ENCODE measurements at regions not wholly inside any gene's neighbourhood (a gene's known extent, or its start where the extent isn't known, plus 50 kb on each side); places are given as distances from the start of the nearest gene placed in this dataset.

DNA sequence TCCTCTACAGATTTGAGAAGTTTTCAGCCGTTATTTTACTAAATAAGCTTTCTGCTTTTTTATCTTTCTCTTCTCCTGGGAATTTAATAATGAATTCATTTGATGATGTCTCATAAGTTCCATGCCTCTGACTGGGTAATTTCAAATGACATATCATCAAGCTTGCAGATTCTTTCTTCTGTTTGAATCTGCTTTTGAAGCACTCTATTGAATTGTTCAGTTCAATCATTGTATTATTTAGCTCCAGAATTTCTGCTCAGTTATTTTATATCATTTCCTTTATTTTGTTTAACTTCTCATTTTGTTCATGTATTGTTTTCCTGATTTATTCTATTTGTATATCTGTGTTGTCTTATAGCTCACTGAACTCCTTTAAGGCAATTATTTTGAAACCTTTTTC, 196.9 kb upstream of the CNTNAP2 start:
- Histone ChIP-seq H3K9me2 (replicated peaks; ENCODE audit: control insufficient read depth, low read length) (no peaks in the 10 kb centered on the region), H3K9me3 (ENCODE audit: control insufficient read depth, insufficient read depth, low read length) (peaks cover 15% of the 10 kb centered on the region; the same call in 1 of the 2 replicates), H3K36me3 (ENCODE audit: control insufficient read depth, low read length) (no peaks in the 10 kb centered on the region), H3K27me3 (ENCODE audit: control insufficient read depth, low read length) (no peaks in the 10 kb centered on the region), H3F3A (ENCODE audit: control insufficient read depth, insufficient read depth) (0 out of 2 replicates have a peak, but pooled peaks cover 3% of the 10 kb centered on the region), H3K4me2 (ENCODE audit: low read length) (no peak overlapping the region), H4K20me1 (ENCODE audit: control insufficient read depth, insufficient read depth, low read depth, low read length) (no peaks in the 10 kb centered on the region), H3K27ac (ENCODE audit: low read depth, low read length) (no peak overlapping the region), H3K79me2 (ENCODE audit: control insufficient read depth, low read length) (no peaks in the 10 kb centered on the region), H3K4me1 (ENCODE audit: control insufficient read depth, low read length) (no peaks in the 10 kb centered on the region), H3K4me3 (ENCODE audit: low read length) (no peak overlapping the region)
- TF ChIP-seq EZH2phosphoT487 (IDR thresholded peaks at IDR 0.05; ENCODE audit: borderline replicate concordance, low read length): no peak
- no peak for TF ChIP-seq CTCF (IDR thresholded peaks at IDR 0.05; ENCODE audit: low read depth, low read length, poor library complexity, severe bottlenecking)

GRCh38 chr7:145916776-145917175, 199.8 kb upstream of the CNTNAP2 start:
- Histone ChIP-seq H3K9me3 (ENCODE audit: control insufficient read depth, insufficient read depth, low read length) (peaks cover 15% of the 10 kb centered on the region; the same call in 1 of the 2 replicates), H3K27me3 (ENCODE audit: control insufficient read depth, low read length) (no peaks in the 10 kb centered on the region), H3K4me2 (ENCODE audit: low read length) (no peak overlapping the region), H3F3A (ENCODE audit: control insufficient read depth, insufficient read depth) (0 out of 2 replicates have a peak, but pooled peaks cover 3% of the 10 kb centered on the region), H3K9me2 (replicated peaks; ENCODE audit: control insufficient read depth, low read length) (no peaks in the 10 kb centered on the region), H3K4me1 (ENCODE audit: control insufficient read depth, low read length) (no peaks in the 10 kb centered on the region), H3K4me3 (ENCODE audit: low read length) (no peak overlapping the region), H3K36me3 (ENCODE audit: control insufficient read depth, low read length) (no peaks in the 10 kb centered on the region), H3K79me2 (ENCODE audit: control insufficient read depth, low read length) (no peaks in the 10 kb centered on the region), H4K20me1 (ENCODE audit: control insufficient read depth, insufficient read depth, low read depth, low read length) (no peaks in the 10 kb centered on the region), H3K27ac (ENCODE audit: low read depth, low read length) (no peak overlapping the region)
- TF ChIP-seq EZH2phosphoT487 (IDR thresholded peaks at IDR 0.05; ENCODE audit: borderline replicate concordance, low read length) (no peak), CTCF (IDR thresholded peaks at IDR 0.05; ENCODE audit: low read depth, low read length, poor library complexity, severe bottlenecking) (no peak)

DNA sequence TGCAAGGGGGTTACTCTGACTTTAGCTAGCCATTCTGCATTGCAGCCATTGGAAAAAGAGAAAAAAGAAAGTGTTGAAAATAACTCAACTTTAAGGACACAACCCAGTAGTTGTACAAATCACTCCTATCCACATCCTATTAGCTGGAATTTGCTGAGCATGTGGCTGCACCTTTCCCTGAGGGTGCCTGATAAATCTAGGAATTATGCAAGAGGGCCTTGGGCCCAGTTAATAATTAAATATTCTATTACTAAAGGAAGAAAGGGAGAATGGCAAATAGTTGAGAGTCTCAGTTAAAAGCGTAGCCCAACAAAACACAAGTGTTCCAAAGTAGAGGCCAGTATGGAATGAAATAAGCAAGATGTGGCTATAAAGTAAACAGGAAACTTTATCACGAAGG, 200.9 kb upstream of the CNTNAP2 start:
- no peak overlapping the region for H3K4me2 ChIP-seq (ENCODE audit: low read length)
- H3K36me3 ChIP-seq (ENCODE audit: control insufficient read depth, low read length): no peaks in the 10 kb centered on the region
- H3K9me2 ChIP-seq (replicated peaks; ENCODE audit: control insufficient read depth, low read length): no peaks in the 10 kb centered on the region
- no peaks in the 10 kb centered on the region for H4K20me1 ChIP-seq (ENCODE audit: control insufficient read depth, insufficient read depth, low read depth, low read length)
- H3K79me2 ChIP-seq (ENCODE audit: control insufficient read depth, low read length): no peaks in the 10 kb centered on the region
- H3K27ac ChIP-seq (ENCODE audit: low read depth, low read length): no peak overlapping the region
- H3K27me3 ChIP-seq (ENCODE audit: control insufficient read depth, low read length): no peaks in the 10 kb centered on the region
- 0 out of 2 replicates have a peak, but pooled peaks cover 3% of the 10 kb centered on the region for H3F3A ChIP-seq (ENCODE audit: control insufficient read depth, insufficient read depth)
- TF ChIP-seq EZH2phosphoT487 (IDR thresholded peaks at IDR 0.05; ENCODE audit: borderline replicate concordance, low read length): no peak
- TF ChIP-seq CTCF (IDR thresholded peaks at IDR 0.05; ENCODE audit: low read depth, low read length, poor library complexity, severe bottlenecking): no peak
- H3K4me1 ChIP-seq (ENCODE audit: control insufficient read depth, low read length): peaks cover under 1% of the 10 kb centered on the region
- H3K9me3 ChIP-seq (ENCODE audit: control insufficient read depth, insufficient read depth, low read length): peaks cover 15% of the 10 kb centered on the region; the same call in 1 of the 2 replicates
- H3K4me3 ChIP-seq (ENCODE audit: low read length): no peak overlapping the region
